ENCODE measurements at regions not wholly inside any gene's neighbourhood (a gene's known extent, or its start where the extent isn't known, plus 50 kb on each side); places are given as distances from the start of the nearest gene placed in this dataset.

GRCh38 chr5:102010644-102011043, 285.4 kb downstream of the SLCO4C1 start:
- Histone ChIP-seq H3K4me1 (ENCODE audit: insufficient read depth) (no peaks in the 10 kb centered on the region), H3K4me3 (no peak overlapping the region), H3K36me3 (no peaks in the 10 kb centered on the region), H3K9me3 (no peaks in the 10 kb centered on the region), H3K27ac (no peak overlapping the region), H3K27me3 (no peaks in the 10 kb centered on the region)
- intact Hi-C loops (cut with DNase I), result no loop called here
- DNase-seq, result no peak
- TF ChIP-seq EP300 (IDR thresholded peaks at IDR 0.05) (no peak), POLR2A (IDR thresholded peaks at IDR 0.05) (no peak), CTCF (IDR thresholded peaks at IDR 0.05) (no peak)

GRCh38 chr5:101997235-101997634, 298.8 kb downstream of the SLCO4C1 start:
- 88 to 95% (median 94%) methylated on average over 1 of the region's 1 CpG for WGBS, 3 donors
- TF ChIP-seq POLR2A (IDR thresholded peaks at IDR 0.05), result no peak
- TF ChIP-seq EP300 (IDR thresholded peaks at IDR 0.05), result no peak
- TF ChIP-seq CTCF (IDR thresholded peaks at IDR 0.05), result no peak
- DNase-seq, result no peak
- Histone ChIP-seq H3K9me3 (no peaks in the 10 kb centered on the region), H3K36me3 (no peaks in the 10 kb centered on the region), H3K27me3 (no peaks in the 10 kb centered on the region), H3K27ac (no peak overlapping the region), H3K4me1 (ENCODE audit: insufficient read depth) (no peaks in the 10 kb centered on the region), H3K4me3 (no peak overlapping the region)
- intact Hi-C loops (cut with DNase I), result no loop called here

GRCh38 chr5:101995585-101995984, 300.5 kb downstream of the SLCO4C1 start:
- Histone ChIP-seq H3K27ac (no peak overlapping the region), H3K4me3 (no peak overlapping the region), H3K27me3 (no peaks in the 10 kb centered on the region), H3K36me3 (no peaks in the 10 kb centered on the region), H3K4me1 (ENCODE audit: insufficient read depth) (no peaks in the 10 kb centered on the region), H3K9me3 (no peaks in the 10 kb centered on the region)
- WGBS, 3 donors, result 62 to 66% (median 62%) methylated on average over 2 of the region's 2 CpGs
- DNase-seq, result no peak
- intact Hi-C loops (cut with DNase I), result no loop called here
- no peak for TF ChIP-seq EP300 (IDR thresholded peaks at IDR 0.05)
- TF ChIP-seq CTCF (IDR thresholded peaks at IDR 0.05), result no peak
- TF ChIP-seq POLR2A (IDR thresholded peaks at IDR 0.05), result no peak

DNA sequence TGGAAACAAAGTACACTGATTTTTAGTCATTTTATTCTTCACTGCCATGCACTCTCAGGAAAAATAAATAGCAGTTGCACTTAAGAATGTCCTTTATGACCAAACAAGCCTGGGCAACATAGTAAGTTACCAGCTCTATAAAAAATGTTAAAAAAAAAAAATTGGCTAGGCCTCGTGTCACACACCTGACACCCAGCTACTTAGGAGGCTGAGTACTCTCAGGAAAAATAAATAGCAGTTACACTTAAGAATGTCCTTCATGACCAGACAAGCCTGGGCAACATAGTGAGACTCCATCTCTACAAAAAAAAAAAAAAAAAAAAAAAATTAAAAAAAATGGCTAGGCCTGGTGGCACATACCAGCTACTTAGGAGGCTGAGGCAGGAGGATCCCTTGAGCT, 304.6 kb downstream of the SLCO4C1 start:
- Histone ChIP-seq H3K4me1 (ENCODE audit: insufficient read depth) (no peaks in the 10 kb centered on the region), H3K27me3 (no peaks in the 10 kb centered on the region), H3K9me3 (no peaks in the 10 kb centered on the region), H3K36me3 (no peaks in the 10 kb centered on the region), H3K4me3 (no peak overlapping the region), H3K27ac (no peak overlapping the region)
- intact Hi-C loops (cut with DNase I), result no loop called here
- TF ChIP-seq CTCF (IDR thresholded peaks at IDR 0.05) (no peak), POLR2A (IDR thresholded peaks at IDR 0.05) (no peak)
- no peak for DNase-seq
- WGBS, 3 donors, result 57 to 81% (median 71%) methylated on average over 1 of the region's 1 CpG

DNA sequence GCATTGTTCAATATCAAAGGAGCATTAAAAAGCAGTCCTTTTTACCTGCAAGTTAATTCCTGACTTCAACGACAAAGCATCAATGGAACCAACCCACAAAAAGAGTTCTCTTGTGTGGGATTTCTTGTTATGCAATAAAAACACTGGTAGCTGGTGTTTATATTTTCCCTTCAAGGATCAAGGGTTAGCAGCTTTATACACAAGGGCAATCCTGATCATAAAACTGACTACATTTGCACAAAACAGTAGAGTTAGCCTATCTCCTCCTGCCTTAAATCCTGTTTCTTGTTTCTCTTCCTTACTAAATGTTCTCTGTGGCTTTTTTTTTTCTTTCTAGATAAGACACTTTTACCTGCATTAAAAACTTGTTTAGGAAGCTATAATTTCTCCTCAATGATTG, 306.4 kb downstream of the SLCO4C1 start:
- Histone ChIP-seq H3K27me3 (no peaks in the 10 kb centered on the region), H3K9me3 (no peaks in the 10 kb centered on the region), H3K27ac (no peak overlapping the region), H3K4me3 (no peak overlapping the region), H3K36me3 (no peaks in the 10 kb centered on the region), H3K4me1 (ENCODE audit: insufficient read depth) (no peaks in the 10 kb centered on the region)
- intact Hi-C loops (cut with DNase I), result no loop called here
- TF ChIP-seq CTCF (IDR thresholded peaks at IDR 0.05), result no peak
- no peak for TF ChIP-seq POLR2A (IDR thresholded peaks at IDR 0.05)
- TF ChIP-seq EP300 (IDR thresholded peaks at IDR 0.05), result no peak
- no peak for DNase-seq
- WGBS, 3 donors, result 51 to 58% (median 56%) methylated on average over 1 of the region's 1 CpG
